ENCODE measurements at regions not wholly inside any gene's neighbourhood (a gene's known extent, or its start where the extent isn't known, plus 50 kb on each side); places are given as distances from the start of the nearest gene placed in this dataset.

- FAIRE-seq (no peak), DNase-seq (ENCODE audit: low read depth, low spot score) (no peak)
- Histone ChIP-seq H2AFZ (ENCODE audit: control insufficient read depth, low read length) (no peak overlapping the region), H3K27ac (ENCODE audit: control insufficient read depth, insufficient read depth, low read length) (no peak overlapping the region), H4K20me1 (ENCODE audit: control insufficient read depth, extremely low read depth, insufficient read depth, low read length) (no peaks in the 10 kb centered on the region), H3K9me1 (ENCODE audit: control insufficient read depth, extremely low read depth, insufficient read depth, low read length) (no peaks in the 10 kb centered on the region), H3K9me3 (ENCODE audit: control insufficient read depth, low read depth, low read length) (no peaks in the 10 kb centered on the region), H3K4me3 (ENCODE audit: control insufficient read depth in 2 of 3, extremely low read depth in 1 of 3, insufficient read depth in 2 of 3, low read depth in 1 of 3, low read length in 3 of 3) (no peak overlapping the region), H3K36me3 (ENCODE audit: control insufficient read depth in 2 of 2, extremely low read depth in 1 of 2, insufficient read depth in 2 of 2, low read length in 2 of 2) (no peaks in the 10 kb centered on the region), H3K79me2 (ENCODE audit: control insufficient read depth, insufficient read depth, low read length) (no peaks in the 10 kb centered on the region), H3K4me1 (ENCODE audit: control insufficient read depth, extremely low read depth, insufficient read depth, low read length) (no peaks in the 10 kb centered on the region), H3K9ac (ENCODE audit: control insufficient read depth, extremely low read depth, insufficient read depth, low read length) (no peak overlapping the region), H3K27me3 (ENCODE audit: control insufficient read depth, extremely low read depth, insufficient read depth, low read length) (no peaks in the 10 kb centered on the region), H3K4me2 (ENCODE audit: control insufficient read depth, extremely low read depth, insufficient read depth, low read depth, low read length) (no peak overlapping the region)
- dilution Hi-C loops (cut with MboI; ENCODE audit: extremely low pct_ligation_motif_present, low sequenced_read_pairs): no loop called here
- TF ChIP-seq EZH2 (IDR thresholded peaks at IDR 0.05; ENCODE audit: low read length) (no peak), CTCF (optimal IDR thresholded peaks at IDR 0.05 in 1 of 3, IDR thresholded peaks at IDR 0.05 in 1 of 3, conservative IDR thresholded peaks at IDR 0.05 in 1 of 3; ENCODE audit: extremely low read depth in 1 of 3, insufficient read depth in 2 of 3, low read length in 3 of 3) (no peak)
Measured at GRCh38 chr4:89590128-89590527, 246.8 kb downstream of the SNCA start.

GRCh38 chr4:89588421-89588820, 248.5 kb downstream of the SNCA start:
- H3K27me3 ChIP-seq (ENCODE audit: control insufficient read depth, extremely low read depth, insufficient read depth, low read length): no peaks in the 10 kb centered on the region
- H3K4me2 ChIP-seq (ENCODE audit: control insufficient read depth, extremely low read depth, insufficient read depth, low read depth, low read length): no peak overlapping the region
- no peak for TF ChIP-seq EZH2 (IDR thresholded peaks at IDR 0.05; ENCODE audit: low read length)
- TF ChIP-seq CTCF (optimal IDR thresholded peaks at IDR 0.05 in 1 of 3, IDR thresholded peaks at IDR 0.05 in 1 of 3, conservative IDR thresholded peaks at IDR 0.05 in 1 of 3; ENCODE audit: extremely low read depth in 1 of 3, insufficient read depth in 2 of 3, low read length in 3 of 3): no peak
- no peak for FAIRE-seq
- no peaks in the 10 kb centered on the region for H4K20me1 ChIP-seq (ENCODE audit: control insufficient read depth, extremely low read depth, insufficient read depth, low read length)
- H3K79me2 ChIP-seq (ENCODE audit: control insufficient read depth, insufficient read depth, low read length): no peaks in the 10 kb centered on the region
- no peak overlapping the region for H3K4me3 ChIP-seq (ENCODE audit: control insufficient read depth in 2 of 3, extremely low read depth in 1 of 3, insufficient read depth in 2 of 3, low read depth in 1 of 3, low read length in 3 of 3)
- H3K9me3 ChIP-seq (ENCODE audit: control insufficient read depth, low read depth, low read length): no peaks in the 10 kb centered on the region
- no peak for DNase-seq (ENCODE audit: low read depth, low spot score)
- H3K4me1 ChIP-seq (ENCODE audit: control insufficient read depth, extremely low read depth, insufficient read depth, low read length): no peaks in the 10 kb centered on the region
- dilution Hi-C loops (cut with MboI; ENCODE audit: extremely low pct_ligation_motif_present, low sequenced_read_pairs): no loop called here
- H3K9me1 ChIP-seq (ENCODE audit: control insufficient read depth, extremely low read depth, insufficient read depth, low read length): no peaks in the 10 kb centered on the region
- no peak overlapping the region for H2AFZ ChIP-seq (ENCODE audit: control insufficient read depth, low read length)
- no peaks in the 10 kb centered on the region for H3K36me3 ChIP-seq (ENCODE audit: control insufficient read depth in 2 of 2, extremely low read depth in 1 of 2, insufficient read depth in 2 of 2, low read length in 2 of 2)
- no peak overlapping the region for H3K27ac ChIP-seq (ENCODE audit: control insufficient read depth, insufficient read depth, low read length)
- H3K9ac ChIP-seq (ENCODE audit: control insufficient read depth, extremely low read depth, insufficient read depth, low read length): no peak overlapping the region

Measured in keratinocyte (primary cell).